Liver (tissue), 8 donors: ENCODE measurements at regions not wholly inside any gene's neighbourhood (a gene's known extent, or its start where the extent isn't known, plus 50 kb on each side); places are given as distances from the start of the nearest gene placed in this dataset.

Experiments
- DNase-seq: peaks from one replicate; pipeline ENCODE4 v3.0.0-alpha.2; 2017; ENCODE audit warnings: low spot score
- H3K27ac ChIP-seq, 2 donors: one replicate each; pipeline ENCODE4 v1.7.0; 2013; ENCODE audit warnings: inconsistent platforms in 2 of 2, low read length in 2 of 2, control low read depth in 1 of 2, low read depth in 1 of 2, mild to moderate bottlenecking in 1 of 2
- H3K27me3 ChIP-seq, 4 donors: one replicate each; pipeline versions ENCODE4 v1.6.1 to v1.7.0; 2013; ENCODE audit warnings: low read length in 3 of 4, inconsistent platforms in 1 of 4, mild to moderate bottlenecking in 1 of 4, moderate library complexity in 1 of 4; ENCODE audit not compliant: control insufficient read depth in 4 of 4, insufficient read depth in 4 of 4
- H3K36me3 ChIP-seq, 4 donors: one replicate each; pipeline versions ENCODE4 v1.6.1 to v1.7.0; 2013; ENCODE audit warnings: low read length in 3 of 4, mild to moderate bottlenecking in 3 of 4, low read depth in 1 of 4, moderate library complexity in 1 of 4; ENCODE audit not compliant: control insufficient read depth in 4 of 4, insufficient read depth in 3 of 4
- H3K4me1 ChIP-seq, 4 donors: one replicate each; pipeline versions ENCODE4 v1.6.1 to v1.7.0; 2013; ENCODE audit warnings: low read length in 3 of 4, mild to moderate bottlenecking in 3 of 4, moderate library complexity in 1 of 4; ENCODE audit not compliant: control insufficient read depth in 4 of 4, insufficient read depth in 4 of 4
- H3K4me3 ChIP-seq, 3 donors: one replicate each; pipeline versions ENCODE4 v1.6.1 to v1.7.0; 2013; ENCODE audit warnings: low read length in 3 of 3, control low read depth in 1 of 3, low read depth in 1 of 3, mild to moderate bottlenecking in 1 of 3
- H3K9ac ChIP-seq, 2 donors: one replicate each; pipeline ENCODE4 v1.7.0; 2013; ENCODE audit warnings: low read length in 2 of 2, mild to moderate bottlenecking in 2 of 2, moderate library complexity in 2 of 2, control low read depth in 1 of 2, low read depth in 1 of 2
- H3K9me3 ChIP-seq, 4 donors: one replicate each; pipeline versions ENCODE4 v1.6.1 to v1.7.0; 2013; ENCODE audit warnings: low read length in 3 of 4; ENCODE audit not compliant: control insufficient read depth in 4 of 4
- ATF3 ChIP-seq: IDR thresholded peaks from 2 replicates; pipeline ENCODE4 v1.6.1; 2016; ENCODE audit warnings: antibody characterized with exemption
- CTCF ChIP-seq: fragments of 150-350 bp; IDR thresholded peaks from 2 replicates; pipeline ENCODE4 v1.5.1; 2017; ENCODE audit warnings: improper control_type of control experiment, low read depth, low read length; ENCODE audit not compliant: missing input control
- EGR1 ChIP-seq, 2 donors: IDR thresholded peaks; 2 replicates each; pipeline ENCODE4 v1.6.1; 2016 to 2018; ENCODE audit warnings: antibody characterized with exemption in 2 of 2, low read depth in 2 of 2
- FOXA1 ChIP-seq: IDR thresholded peaks from 2 replicates; pipeline ENCODE4 v1.6.1; 2016; ENCODE audit warnings: antibody characterized with exemption
- FOXA2 ChIP-seq: IDR thresholded peaks from 2 replicates; pipeline ENCODE4 v1.6.1; 2016; ENCODE audit warnings: antibody characterized with exemption
- HNF4A ChIP-seq, 2 donors: conservative IDR thresholded peaks; 2 replicates each; pipeline ENCODE4 v1.6.1; 2016; ENCODE audit warnings: antibody characterized with exemption in 2 of 2, mild to moderate bottlenecking in 2 of 2
- HNF4G ChIP-seq: IDR thresholded peaks from 2 replicates; pipeline ENCODE4 v1.6.1; 2016; ENCODE audit warnings: antibody characterized with exemption
- JUND ChIP-seq, 2 donors: IDR thresholded peaks; 2 replicates each; pipeline ENCODE4 v1.6.1; 2016; ENCODE audit warnings: antibody characterized with exemption in 2 of 2
- MAX ChIP-seq: IDR thresholded peaks from 2 replicates; pipeline ENCODE4 v1.6.1; 2016; ENCODE audit warnings: antibody characterized with exemption
- NR2F2 ChIP-seq: IDR thresholded peaks from 2 replicates; pipeline ENCODE4 v1.6.1; 2016; ENCODE audit warnings: antibody characterized with exemption
- RAD21 ChIP-seq, 2 donors: IDR thresholded peaks; 2 replicates each; pipeline ENCODE4 v1.6.1; 2016; ENCODE audit warnings: antibody characterized with exemption in 2 of 2, mild to moderate bottlenecking in 2 of 2
- REST ChIP-seq: IDR thresholded peaks from 2 replicates; pipeline ENCODE4 v1.6.1; 2016; ENCODE audit warnings: antibody characterized with exemption, mild to moderate bottlenecking
- RXRA ChIP-seq, 2 donors: IDR thresholded peaks; 2 replicates each; pipeline ENCODE4 v1.6.1; 2017 to 2018; ENCODE audit warnings: antibody characterized with exemption in 2 of 2, mild to moderate bottlenecking in 1 of 2
- SP1 ChIP-seq: IDR thresholded peaks from 2 replicates; pipeline ENCODE4 v1.6.1; 2018; ENCODE audit warnings: antibody characterized with exemption, mild to moderate bottlenecking
- YY1 ChIP-seq: IDR thresholded peaks from 2 replicates; pipeline ENCODE4 v1.6.1; 2016; ENCODE audit warnings: antibody characterized with exemption, mild to moderate bottlenecking
- WGBS: extraction: QIAGEN DNeasy Blood & Tissue Kit; methylation state at CpG from one replicate; pipeline ENCODE4 v1.1.7; 2013; 5-methylcytosine and 5-hydroxymethylcytosine counted together
- donor health status: healthy.
- donor health status: healthy.
- donor health status: healthy.
- donor health status: healthy.
- donor health status: healthy.

GRCh38 chr2:104405623-104406022 lies 448.3 kb upstream of the POU3F3 start (continued):
- no peak for TF ChIP-seq RAD21 (IDR thresholded peaks at IDR 0.05)

- Histone ChIP-seq H3K27ac (no peak overlapping the region), H3K36me3 (no peaks in the 10 kb centered on the region), H3K4me1 (no peaks in the 10 kb centered on the region), H3K9ac (no peak overlapping the region), H3K9me3 (no peaks in the 10 kb centered on the region), H3K27me3 (no peaks in the 10 kb centered on the region), H3K4me3 (no peak overlapping the region)
- TF ChIP-seq ATF3 (no peak), RAD21 (IDR thresholded peaks at IDR 0.05) (no peak), FOXA1 (no peak), HNF4G (no peak), MAX (no peak), EGR1 (IDR thresholded peaks at IDR 0.05; ENCODE audit: low read depth in 2 of 2) (no peak), YY1 (no peak), CTCF (no peak), SP1 (no peak), NR2F2 (no peak), FOXA2 (no peak), HNF4A (conservative IDR thresholded peaks at IDR 0.05) (no peak), REST (no peak), JUND (IDR thresholded peaks at IDR 0.05) (no peak), RXRA (IDR thresholded peaks at IDR 0.05) (no peak)
- DNase-seq: no peak
- WGBS: 79% methylated on average over 10 of the region's 10 CpGs
These were observed 447.6 kb upstream of the POU3F3 start for GRCh38 chr2:104406261-104406726.

GRCh38 chr2:104407641-104408040 lies 446.3 kb upstream of the POU3F3 start:
- H3K9me3 ChIP-seq: no peaks in the 10 kb centered on the region
- WGBS: 90% methylated on average over 2 of the region's 2 CpGs
- no peak overlapping the region for H3K4me3 ChIP-seq
- no peaks in the 10 kb centered on the region for H3K27me3 ChIP-seq
- no peak overlapping the region for H3K9ac ChIP-seq
- H3K27ac ChIP-seq: no peak overlapping the region
- DNase-seq: no peak
- H3K36me3 ChIP-seq: no peaks in the 10 kb centered on the region
- H3K4me1 ChIP-seq: peaks cover 0 to 5% (median 3%) of the 10 kb centered on the region in 4 donors
- TF ChIP-seq NR2F2 (no peak), HNF4G (no peak), EGR1 (IDR thresholded peaks at IDR 0.05; ENCODE audit: low read depth in 2 of 2) (no peak)
